GM21528 (cell line): ENCODE measurements at regions not wholly inside any gene's neighbourhood (a gene's known extent, or its start where the extent isn't known, plus 50 kb on each side); places are given as distances from the start of the nearest gene placed in this dataset.
"Not testable (repeated sequence)": the region's sequence is repeated elsewhere in the genome, so short reads cannot be mapped to it uniquely, and the experiment has no call there.

Source experiments
- ATAC-seq: cut with Tn5 transposase; IDR thresholded peaks from one replicate; pipeline ENCODE4 v1.9.1; 2021; ENCODE audit warnings: mild to moderate bottlenecking, moderate library complexity; ENCODE audit not compliant: unreplicated experiment, low FRiP score

DNA sequence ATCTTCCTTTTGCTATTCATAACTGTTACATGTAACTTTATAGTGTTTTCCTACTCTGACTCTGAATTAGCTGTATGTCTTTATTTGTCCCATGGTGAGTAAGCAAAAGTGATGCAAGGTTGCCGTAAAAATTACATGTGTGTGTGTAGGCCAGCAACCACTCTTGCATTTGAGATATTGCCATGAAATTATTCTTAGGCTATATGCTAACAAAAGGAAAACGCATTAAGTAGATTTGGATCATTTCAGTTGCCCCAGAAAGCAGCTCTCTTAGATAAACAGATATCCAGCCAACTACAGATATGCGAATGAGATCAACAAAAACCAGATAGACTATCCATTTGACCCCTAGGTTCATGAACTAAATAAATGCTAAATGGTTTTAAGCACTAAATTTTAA lies 73.6 kb downstream of the CYLC2 start:
- ATAC-seq = no peak

GRCh38 chr9:103078581-103078980 lies 83.4 kb downstream of the CYLC2 start:
- ATAC-seq = no peak

GRCh38 chr9:103082494-103082893 lies 87.4 kb downstream of the CYLC2 start:
- ATAC-seq = no peak

GRCh38 chr9:103089357-103089756 lies 94.2 kb downstream of the CYLC2 start:
- no peak for ATAC-seq

DNA sequence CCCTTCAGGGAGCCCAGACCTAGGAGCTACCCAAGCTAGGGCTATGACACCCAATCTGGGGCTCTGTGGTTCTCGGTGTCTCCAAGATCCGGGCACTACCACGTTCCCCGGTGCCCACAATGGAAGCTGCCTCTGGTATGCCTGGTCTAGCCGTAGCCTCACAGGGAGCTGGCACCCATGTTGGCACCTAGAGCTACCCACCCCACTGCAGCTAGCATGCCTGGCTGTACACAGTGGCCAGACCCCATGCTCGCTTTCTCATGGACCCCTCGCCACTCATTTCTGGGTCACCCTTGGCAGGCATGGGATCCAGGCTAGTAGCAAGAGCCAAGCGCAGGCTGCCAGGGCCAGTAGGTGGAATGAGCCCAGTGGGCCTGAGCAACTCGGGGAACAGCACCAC lies 109.0 kb downstream of the CYLC2 start:
- ATAC-seq = no peak

- ATAC-seq = no peak
Measured at GRCh38 chr9:103116246-103116645, 121.1 kb downstream of the CYLC2 start.

DNA sequence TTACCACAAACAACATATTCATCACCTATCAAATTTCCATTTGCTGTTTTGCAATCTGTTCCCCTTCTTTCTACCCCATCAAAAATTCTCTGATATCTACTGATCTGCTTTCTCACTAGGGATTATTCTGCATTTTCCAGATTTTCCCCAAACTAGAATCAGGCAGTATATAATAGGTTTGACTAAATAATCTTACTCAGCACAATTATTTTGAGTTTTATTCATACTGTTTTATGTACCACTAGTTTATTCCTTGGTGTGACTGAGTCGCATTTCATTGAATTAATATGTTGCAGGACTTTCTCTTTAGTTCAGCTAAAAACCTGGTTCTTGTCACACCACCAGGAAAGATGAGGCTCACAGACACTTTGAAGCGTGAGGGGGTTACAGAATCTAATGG lies 131.4 kb downstream of the CYLC2 start:
- no peak for ATAC-seq

DNA sequence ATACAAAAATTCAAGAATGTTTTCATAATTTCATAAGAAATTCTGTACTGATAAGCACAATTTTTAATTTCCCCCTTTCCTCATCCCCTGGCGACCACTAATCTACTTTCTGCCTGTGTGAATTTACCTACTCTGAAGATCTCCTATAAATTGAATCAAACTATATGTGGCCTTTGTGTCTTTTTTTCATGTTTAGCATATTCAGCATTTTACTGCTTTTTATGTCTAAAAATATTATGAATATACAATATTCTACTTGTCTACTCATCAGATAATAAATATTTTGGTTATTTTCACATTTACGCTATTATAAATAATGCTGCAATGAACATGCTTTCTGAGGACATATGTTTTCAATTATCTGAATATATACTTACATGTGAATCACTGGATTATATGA lies 144.8 kb downstream of the CYLC2 start:
- no peak for ATAC-seq

- ATAC-seq = no peak
Measured at GRCh38 chr9:103152473-103152872, 157.3 kb downstream of the CYLC2 start.

DNA sequence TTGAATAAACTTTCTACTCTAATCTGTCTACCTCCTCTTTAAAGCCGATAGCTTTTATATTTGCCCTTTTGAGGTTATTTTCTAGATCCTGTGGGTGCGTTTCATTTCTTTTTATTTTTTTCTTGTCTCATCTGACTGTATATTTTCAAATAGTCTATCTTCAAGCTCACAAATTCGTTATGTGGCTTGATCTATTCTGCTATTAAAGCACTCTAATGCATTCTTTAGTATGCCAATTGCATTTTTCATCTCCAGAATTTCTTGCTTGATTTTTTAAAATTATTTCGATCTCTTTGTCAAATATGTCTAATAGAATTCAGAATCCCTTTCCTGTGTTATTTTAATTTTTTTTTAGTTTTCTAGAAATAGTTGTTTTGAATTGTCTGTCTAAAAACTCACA lies 172.4 kb downstream of the CYLC2 start:
- ATAC-seq = no peak

- ATAC-seq = no peak
Measured at GRCh38 chr9:103168254-103168653, 173.1 kb downstream of the CYLC2 start.

DNA sequence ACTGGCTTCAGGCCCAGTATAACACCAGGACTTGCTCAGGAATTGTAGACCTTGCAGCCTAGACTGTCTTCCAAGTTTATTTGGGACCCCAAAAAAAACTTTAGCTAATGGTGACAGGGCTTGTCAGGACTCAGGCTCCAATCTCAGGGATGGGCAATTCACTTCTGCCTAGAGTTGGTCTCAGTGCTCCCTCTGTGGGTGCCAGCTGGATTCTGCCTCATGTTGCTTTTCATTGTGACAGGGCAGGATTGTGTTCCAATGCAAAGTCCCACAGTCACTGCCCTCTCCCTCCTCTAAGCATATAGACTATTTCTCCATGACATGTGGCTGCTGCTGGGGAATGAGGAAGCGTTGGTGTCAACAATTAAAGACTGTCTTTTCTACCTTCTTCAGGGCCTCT lies 174.7 kb downstream of the CYLC2 start:
- no peak for ATAC-seq

GRCh38 chr9:103183701-103184171 lies 188.6 kb downstream of the CYLC2 start:
- ATAC-seq = no peak

GRCh38 chr9:103186959-103187358 lies 191.8 kb downstream of the CYLC2 start:
- no peak for ATAC-seq

- ATAC-seq = no peak
Measured at GRCh38 chr9:103188781-103189350, 193.7 kb downstream of the CYLC2 start.

GRCh38 chr9:103193992-103194391 lies 198.9 kb downstream of the CYLC2 start:
- ATAC-seq = no peak

DNA sequence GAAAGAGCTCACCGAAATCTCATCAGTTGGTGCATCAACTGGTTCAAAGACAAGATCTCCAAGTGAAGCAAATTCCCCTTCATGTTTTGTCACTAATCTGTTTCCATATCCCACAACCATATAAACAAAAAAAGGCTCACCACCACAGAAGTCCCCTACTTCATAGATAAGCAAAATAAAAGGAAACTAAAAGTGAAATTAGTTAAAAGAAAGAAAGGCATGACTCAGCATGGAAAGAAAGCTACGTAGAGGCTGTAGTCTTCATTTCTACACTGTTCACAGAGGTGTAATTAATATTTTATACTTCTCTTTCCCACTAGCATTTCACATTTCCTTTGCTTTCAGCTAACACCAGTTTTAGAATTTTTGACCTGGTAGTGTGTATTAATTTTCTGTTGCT lies 208.0 kb downstream of the CYLC2 start:
- ATAC-seq = no peak

DNA sequence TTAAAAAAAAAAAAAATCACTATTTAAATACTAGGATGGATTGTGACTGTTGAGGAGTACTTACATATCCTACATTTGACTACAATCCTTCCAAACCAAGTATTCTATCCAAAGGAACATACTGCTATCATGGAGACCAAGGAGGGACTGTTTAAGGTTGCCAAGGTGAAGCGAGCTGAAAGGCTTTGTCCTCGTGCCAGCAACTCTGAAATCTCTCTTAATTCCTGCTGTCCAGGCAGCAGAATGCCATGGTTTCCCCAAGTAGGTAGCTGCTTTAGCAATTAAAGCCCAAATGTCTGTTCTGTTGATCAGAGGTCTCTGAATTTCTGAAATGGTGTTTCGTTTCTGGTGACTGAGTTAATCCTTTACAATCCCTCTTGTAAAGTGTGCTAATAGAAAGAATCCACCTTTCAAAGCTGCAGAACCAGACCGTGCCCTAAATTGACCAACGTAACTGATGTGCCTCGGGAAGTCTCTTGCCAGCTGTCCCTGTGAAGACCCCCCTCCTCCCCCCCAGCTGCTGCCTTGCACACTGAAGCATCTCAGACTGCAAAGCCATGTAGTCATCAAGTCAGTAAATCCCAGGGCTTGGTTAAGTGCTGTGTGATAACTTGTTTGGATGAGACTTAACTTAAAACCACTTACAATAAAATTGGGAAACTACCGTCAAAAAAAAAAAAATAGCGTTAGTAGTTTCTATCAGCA lies 210.9 kb downstream of the CYLC2 start:
- not testable (repeated sequence) for ATAC-seq

DNA sequence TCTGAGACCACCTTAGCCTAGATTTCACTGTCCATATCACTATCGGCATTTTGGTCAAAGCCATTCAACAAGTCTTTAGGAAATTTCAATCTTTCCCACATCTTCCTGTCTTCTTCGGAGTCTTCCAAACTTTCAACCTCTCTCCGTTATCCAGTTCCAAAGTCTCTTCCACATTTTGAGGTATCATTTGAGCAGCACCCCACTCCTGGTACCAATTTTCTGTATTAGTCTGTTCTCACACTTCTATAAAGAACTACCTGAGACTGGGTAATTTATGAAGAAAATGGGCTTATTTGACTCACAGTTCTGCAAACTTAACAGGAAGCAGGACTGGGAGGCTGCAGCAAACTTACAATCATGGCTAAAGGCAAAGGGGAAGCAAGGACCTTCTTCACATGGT lies 215.5 kb downstream of the CYLC2 start:
- no peak for ATAC-seq

DNA sequence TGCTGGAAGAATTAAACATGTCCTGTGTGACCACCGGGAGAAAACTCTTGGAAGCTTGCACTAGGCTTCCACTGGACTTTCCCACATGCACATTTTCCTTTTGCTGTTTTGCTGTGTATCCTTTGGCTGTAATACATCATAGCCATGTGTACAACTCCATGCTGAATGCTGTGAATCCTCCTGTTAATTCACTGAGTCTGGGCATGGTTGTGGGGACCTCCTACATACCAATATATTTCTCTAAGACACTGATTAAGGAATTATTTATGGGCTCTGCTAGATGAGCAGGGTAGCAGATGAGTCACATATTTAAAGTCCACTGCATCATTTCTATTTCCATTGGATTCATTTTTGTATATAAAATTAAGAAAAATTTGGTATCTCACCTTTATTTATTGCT lies 220.1 kb downstream of the CYLC2 start:
- no peak for ATAC-seq

DNA sequence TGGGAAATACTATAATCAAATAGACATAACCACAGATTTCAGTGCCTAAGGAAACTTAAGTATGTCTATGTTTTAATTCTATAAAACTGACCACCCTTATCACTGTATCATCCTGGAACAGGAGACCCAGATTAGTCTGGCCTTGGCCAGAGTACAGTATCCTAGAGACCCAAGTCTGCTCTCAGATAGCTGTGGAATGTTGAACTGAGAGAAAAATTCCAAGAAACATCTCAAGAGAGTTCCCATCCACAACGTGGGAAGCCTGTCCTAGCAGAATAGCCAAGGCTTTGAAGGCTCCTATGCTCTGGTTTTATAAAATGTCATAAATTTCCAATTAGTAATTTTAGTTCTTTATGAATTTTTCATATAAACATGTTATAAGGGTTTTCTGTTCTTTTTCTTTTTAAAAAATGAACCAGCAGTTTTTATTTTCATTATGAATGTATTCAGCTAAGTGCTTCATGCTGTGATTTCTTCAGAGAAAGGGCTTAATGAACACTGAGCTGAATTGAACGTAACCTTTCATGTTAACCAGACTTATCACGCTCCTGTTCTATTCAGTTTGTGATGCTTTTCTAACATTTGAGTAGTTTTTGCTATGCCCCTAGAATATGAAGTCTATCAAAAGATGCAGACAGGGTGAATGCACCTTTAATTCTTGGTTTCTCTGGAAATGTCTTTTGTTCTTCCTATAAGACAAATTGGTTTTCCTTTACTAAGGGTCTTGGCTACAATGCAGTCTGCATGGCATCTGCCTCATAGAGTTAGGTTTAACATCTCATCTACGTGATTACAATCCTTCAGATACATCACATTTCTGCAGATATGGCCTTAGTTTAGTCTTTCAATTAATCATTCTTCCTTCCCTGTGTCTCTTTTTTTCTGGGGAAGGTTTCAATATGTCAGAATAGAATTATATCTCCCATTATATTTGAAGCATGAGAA lies 230.8 kb downstream of the CYLC2 start:
- no peak for ATAC-seq
